ENCODE measurements at regions not wholly inside any gene's neighbourhood (a gene's known extent, or its start where the extent isn't known, plus 50 kb on each side); places are given as distances from the start of the nearest gene placed in this dataset.

DNA sequence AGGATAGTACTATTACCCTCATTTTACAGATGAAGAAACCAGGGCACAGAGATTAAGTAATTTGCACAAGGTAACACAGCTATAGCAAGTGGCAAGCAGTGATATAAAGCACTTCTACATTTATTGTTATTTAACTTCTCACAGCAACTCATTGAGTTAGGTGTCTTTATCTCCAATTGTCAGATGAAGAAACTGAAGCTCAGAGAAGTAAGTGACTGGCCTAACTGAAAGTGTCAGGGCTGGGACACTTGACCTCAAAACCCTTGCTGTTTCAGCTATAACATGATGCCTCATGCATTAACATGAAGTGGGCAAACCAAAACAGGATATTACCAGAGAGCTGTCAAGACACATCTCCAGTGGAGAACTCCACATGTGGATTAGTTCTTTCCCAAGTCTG, 65.8 kb upstream of the LEKR1 start:
- Mint-ChIP-seq H3K9me3 (no peaks in the 10 kb centered on the region), H3K36me3 (no peaks in the 10 kb centered on the region), H3K27ac (no peak overlapping the region), H3K4me1 (no peaks in the 10 kb centered on the region), H3K4me3 (no peak overlapping the region), H3K27me3 (peaks cover 7% of the 10 kb centered on the region)
- Histone ChIP-seq H3K9me3 (ENCODE audit: control insufficient read depth in 2 of 2, low read length in 2 of 2) (no peaks in the 10 kb centered on the region), H3K4me1 (ENCODE audit: control insufficient read depth, insufficient read depth, low read length, poor library complexity, severe bottlenecking) (no peaks in the 10 kb centered on the region), H3K27me3 (ENCODE audit: control insufficient read depth, insufficient read depth, low read length) (peaks cover 3% of the 10 kb centered on the region), H3K27ac (ENCODE audit: insufficient read depth, low read length, poor library complexity, severe bottlenecking) (no peak overlapping the region), H3K4me3 (ENCODE audit: low read depth, low read length) (no peak overlapping the region), H3K36me3 (ENCODE audit: control insufficient read depth, insufficient read depth, low read length) (no peaks in the 10 kb centered on the region)
- ATAC-seq (ENCODE audit: low read depth in 2 of 2) (no peak), DNase-seq (peak in 1 of 3 donors; percentile 40)

DNA sequence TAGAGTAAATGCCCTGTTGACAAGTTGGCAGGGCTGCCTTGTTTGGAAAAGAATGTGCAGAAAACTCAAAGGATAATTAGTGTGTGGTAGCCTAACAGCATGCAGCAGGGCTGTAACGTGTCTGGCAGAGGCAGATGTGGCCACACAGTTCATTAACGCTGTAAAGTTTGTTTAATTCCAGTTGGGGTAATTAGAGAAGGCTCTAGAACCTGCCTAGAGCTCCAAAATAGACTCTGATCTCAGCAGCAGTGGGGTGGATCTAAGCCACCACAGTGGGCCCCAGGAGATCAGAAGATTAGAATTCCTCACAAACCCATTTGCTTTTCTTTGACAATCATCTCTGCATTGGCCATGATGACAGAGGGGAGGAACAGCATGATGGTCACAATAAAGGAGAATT, 65.1 kb upstream of the LEKR1 start:
- DNase-seq = no peak
- H3K9me3 ChIP-seq (ENCODE audit: control insufficient read depth in 2 of 2, low read length in 2 of 2) = no peaks in the 10 kb centered on the region
- Mint-ChIP-seq H3K4me3 (no peak overlapping the region), H3K27me3 (peaks cover 7% of the 10 kb centered on the region), H3K36me3 (no peaks in the 10 kb centered on the region), H3K27ac (no peak overlapping the region), H3K9me3 (no peaks in the 10 kb centered on the region), H3K4me1 (no peaks in the 10 kb centered on the region)
- H3K27ac ChIP-seq (ENCODE audit: insufficient read depth, low read length, poor library complexity, severe bottlenecking) = no peak overlapping the region
- H3K36me3 ChIP-seq (ENCODE audit: control insufficient read depth, insufficient read depth, low read length) = no peaks in the 10 kb centered on the region
- H3K4me1 ChIP-seq (ENCODE audit: control insufficient read depth, insufficient read depth, low read length, poor library complexity, severe bottlenecking) = no peaks in the 10 kb centered on the region
- peaks cover 2% of the 10 kb centered on the region for H3K27me3 ChIP-seq (ENCODE audit: control insufficient read depth, insufficient read depth, low read length)
- no peak overlapping the region for H3K4me3 ChIP-seq (ENCODE audit: low read depth, low read length)
- no peak for ATAC-seq (ENCODE audit: low read depth in 2 of 2)

DNA sequence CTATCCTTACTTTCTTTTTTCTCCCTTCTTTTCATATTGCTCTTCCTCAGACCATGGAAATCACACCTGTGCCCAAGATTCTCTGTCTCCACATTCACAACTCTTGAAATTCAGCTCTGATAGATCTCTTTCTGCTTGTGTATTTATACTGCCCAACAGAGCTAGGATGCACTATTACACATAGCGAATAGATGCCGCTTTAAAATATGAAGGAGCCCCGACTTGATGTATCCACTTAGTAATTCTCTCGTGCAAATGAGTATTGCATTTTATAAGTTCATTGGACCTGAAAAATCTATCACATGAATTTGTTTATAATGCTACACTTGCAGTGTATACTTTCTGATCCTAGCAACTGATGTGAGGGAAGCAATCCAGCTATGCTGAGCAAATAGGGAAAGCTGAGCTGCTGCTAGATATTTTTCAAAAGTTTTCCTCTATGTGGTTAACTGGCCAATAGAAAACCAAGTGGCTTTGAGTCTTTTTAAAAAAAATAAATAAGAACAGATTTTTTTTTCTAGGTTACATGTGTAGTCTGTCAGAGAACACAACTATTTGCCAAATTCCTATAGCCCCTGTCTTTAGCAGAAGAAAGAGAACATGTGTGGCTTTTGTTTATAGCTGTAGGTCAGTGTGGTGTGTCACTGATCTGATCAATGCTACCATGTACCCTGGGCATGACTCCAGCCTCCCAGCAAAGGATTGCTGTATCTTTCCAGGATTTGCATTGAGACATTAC, 64.3 kb upstream of the LEKR1 start:
- no peaks in the 10 kb centered on the region for H3K27me3 ChIP-seq (ENCODE audit: control insufficient read depth, insufficient read depth, low read length)
- ATAC-seq (ENCODE audit: low read depth in 2 of 2) (no peak), DNase-seq (no peak)
- H3K9me3 ChIP-seq (ENCODE audit: control insufficient read depth in 2 of 2, low read length in 2 of 2) = no peaks in the 10 kb centered on the region
- no peak overlapping the region for H3K4me3 Mint-ChIP-seq
- no peak overlapping the region for H3K27ac Mint-ChIP-seq
- H3K4me3 ChIP-seq (ENCODE audit: low read depth, low read length) = no peak overlapping the region
- H3K36me3 Mint-ChIP-seq = no peaks in the 10 kb centered on the region
- H3K27ac ChIP-seq (ENCODE audit: insufficient read depth, low read length, poor library complexity, severe bottlenecking) = no peak overlapping the region
- no peaks in the 10 kb centered on the region for H3K4me1 Mint-ChIP-seq
- no peaks in the 10 kb centered on the region for H3K36me3 ChIP-seq (ENCODE audit: control insufficient read depth, insufficient read depth, low read length)
- H3K9me3 Mint-ChIP-seq = no peaks in the 10 kb centered on the region
- H3K27me3 Mint-ChIP-seq = no peaks in the 10 kb centered on the region
- no peaks in the 10 kb centered on the region for H3K4me1 ChIP-seq (ENCODE audit: control insufficient read depth, insufficient read depth, low read length, poor library complexity, severe bottlenecking)

DNA sequence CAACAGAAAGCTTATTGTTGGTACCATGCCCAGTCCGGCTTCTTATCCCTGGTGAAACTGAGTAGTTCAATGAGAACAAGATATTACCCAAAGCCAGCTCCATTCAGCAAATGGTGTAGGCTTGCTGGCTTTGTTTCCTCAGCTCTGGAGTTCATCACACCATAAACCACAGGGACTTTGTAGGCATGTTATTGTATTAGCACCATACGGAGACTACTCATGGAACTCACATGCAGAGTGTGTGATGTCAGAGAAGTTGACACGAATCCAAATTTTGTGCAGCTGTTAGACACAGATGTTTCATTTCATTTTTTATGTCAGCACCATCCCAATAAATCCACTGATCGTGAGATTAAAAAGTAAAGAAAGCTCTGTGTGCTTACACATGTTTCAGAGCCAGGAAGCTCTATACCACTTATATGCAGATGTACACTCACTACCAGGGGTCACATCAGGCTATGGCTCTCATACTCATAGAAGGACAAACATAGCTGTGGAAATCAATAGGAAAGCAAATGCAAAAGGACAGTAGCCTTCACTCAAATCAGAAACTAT, 63.4 kb upstream of the LEKR1 start:
- Mint-ChIP-seq H3K9me3 (no peaks in the 10 kb centered on the region), H3K27ac (no peak overlapping the region), H3K27me3 (no peaks in the 10 kb centered on the region), H3K4me3 (no peak overlapping the region), H3K36me3 (no peaks in the 10 kb centered on the region), H3K4me1 (no peaks in the 10 kb centered on the region)
- ATAC-seq (ENCODE audit: low read depth in 2 of 2) = no peak
- Histone ChIP-seq H3K36me3 (ENCODE audit: control insufficient read depth, insufficient read depth, low read length) (no peaks in the 10 kb centered on the region), H3K4me1 (ENCODE audit: control insufficient read depth, insufficient read depth, low read length, poor library complexity, severe bottlenecking) (no peaks in the 10 kb centered on the region), H3K27ac (ENCODE audit: insufficient read depth, low read length, poor library complexity, severe bottlenecking) (no peak overlapping the region), H3K4me3 (ENCODE audit: low read depth, low read length) (no peak overlapping the region), H3K9me3 (ENCODE audit: control insufficient read depth in 2 of 2, low read length in 2 of 2) (no peaks in the 10 kb centered on the region), H3K27me3 (ENCODE audit: control insufficient read depth, insufficient read depth, low read length) (no peaks in the 10 kb centered on the region)
- DNase-seq = no peak

DNA sequence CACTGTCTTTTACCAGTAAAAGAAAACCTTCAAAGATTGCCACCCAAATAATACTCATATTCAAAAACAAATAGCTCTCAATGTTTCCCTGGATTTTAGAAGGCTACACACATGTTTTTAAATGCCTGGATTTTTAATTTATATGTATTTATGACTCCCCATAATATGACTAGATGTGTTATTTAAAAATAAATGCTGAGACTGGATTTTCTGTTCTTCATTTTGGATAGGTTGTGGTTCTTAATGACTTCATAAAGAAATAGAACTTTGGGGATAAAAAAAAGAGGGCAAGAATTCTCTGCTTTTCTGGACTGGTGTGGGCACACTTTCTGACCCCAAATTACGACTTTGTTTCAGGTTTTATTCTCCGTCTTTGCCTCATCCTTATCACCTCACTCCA, 62.8 kb upstream of the LEKR1 start:
- Histone ChIP-seq H3K4me3 (ENCODE audit: low read depth, low read length) (no peak overlapping the region), H3K27me3 (ENCODE audit: control insufficient read depth, insufficient read depth, low read length) (no peaks in the 10 kb centered on the region), H3K9me3 (ENCODE audit: control insufficient read depth in 2 of 2, low read length in 2 of 2) (no peaks in the 10 kb centered on the region), H3K36me3 (ENCODE audit: control insufficient read depth, insufficient read depth, low read length) (no peaks in the 10 kb centered on the region), H3K4me1 (ENCODE audit: control insufficient read depth, insufficient read depth, low read length, poor library complexity, severe bottlenecking) (no peaks in the 10 kb centered on the region), H3K27ac (ENCODE audit: insufficient read depth, low read length, poor library complexity, severe bottlenecking) (no peak overlapping the region)
- H3K9me3 Mint-ChIP-seq = no peaks in the 10 kb centered on the region
- no peak overlapping the region for H3K4me3 Mint-ChIP-seq
- H3K4me1 Mint-ChIP-seq = no peaks in the 10 kb centered on the region
- no peaks in the 10 kb centered on the region for H3K36me3 Mint-ChIP-seq
- DNase-seq = no peak
- H3K27ac Mint-ChIP-seq = no peak overlapping the region
- ATAC-seq (ENCODE audit: low read depth in 2 of 2) = no peak
- H3K27me3 Mint-ChIP-seq = no peaks in the 10 kb centered on the region

DNA sequence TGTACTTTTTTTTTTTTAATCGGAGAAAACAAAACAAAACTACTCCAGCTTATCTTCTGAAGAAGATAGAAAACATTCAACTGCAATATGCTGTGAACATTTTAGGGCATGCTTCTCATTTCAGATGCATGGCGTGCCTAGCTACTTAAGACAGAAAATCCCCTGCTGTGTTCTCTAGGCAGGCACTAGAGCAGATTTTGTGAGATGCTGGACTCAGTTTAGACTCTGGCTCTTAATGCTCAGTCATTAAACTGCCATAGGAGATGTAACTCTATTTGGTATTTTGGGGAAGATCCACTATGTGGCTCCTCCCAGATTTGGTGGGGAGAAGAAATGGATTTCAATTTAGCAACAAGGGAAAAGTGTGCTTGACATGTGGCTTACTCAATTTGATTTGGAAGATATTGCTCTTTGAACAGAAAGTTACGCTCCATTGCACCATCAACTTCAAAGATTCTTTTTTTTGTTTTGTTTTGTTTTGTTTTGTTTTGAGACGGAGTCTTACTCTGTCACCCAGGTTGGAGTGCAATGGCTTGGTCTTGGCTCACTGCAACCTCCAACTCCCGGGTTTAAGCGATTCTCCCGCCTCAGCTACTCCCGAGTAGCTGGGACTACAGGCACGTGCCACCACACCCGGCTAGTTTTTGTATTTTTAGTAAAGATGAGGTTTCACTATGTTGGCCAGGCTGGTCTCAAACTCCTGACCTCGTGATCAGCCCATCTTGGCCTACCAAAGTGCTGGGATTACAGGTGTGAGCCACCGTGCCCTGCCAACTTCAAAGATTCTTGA, 62.0 kb upstream of the LEKR1 start:
- Mint-ChIP-seq H3K27me3 (no peaks in the 10 kb centered on the region), H3K36me3 (no peaks in the 10 kb centered on the region), H3K27ac (no peak overlapping the region), H3K9me3 (no peaks in the 10 kb centered on the region), H3K4me1 (no peaks in the 10 kb centered on the region), H3K4me3 (no peak overlapping the region)
- Histone ChIP-seq H3K4me1 (ENCODE audit: control insufficient read depth, insufficient read depth, low read length, poor library complexity, severe bottlenecking) (no peaks in the 10 kb centered on the region), H3K27me3 (ENCODE audit: control insufficient read depth, insufficient read depth, low read length) (no peaks in the 10 kb centered on the region), H3K36me3 (ENCODE audit: control insufficient read depth, insufficient read depth, low read length) (no peaks in the 10 kb centered on the region), H3K27ac (ENCODE audit: insufficient read depth, low read length, poor library complexity, severe bottlenecking) (no peak overlapping the region), H3K4me3 (ENCODE audit: low read depth, low read length) (no peak overlapping the region), H3K9me3 (ENCODE audit: control insufficient read depth in 2 of 2, low read length in 2 of 2) (no peaks in the 10 kb centered on the region)
- DNase-seq = no peak
- no peak for ATAC-seq (ENCODE audit: low read depth in 2 of 2)

DNA sequence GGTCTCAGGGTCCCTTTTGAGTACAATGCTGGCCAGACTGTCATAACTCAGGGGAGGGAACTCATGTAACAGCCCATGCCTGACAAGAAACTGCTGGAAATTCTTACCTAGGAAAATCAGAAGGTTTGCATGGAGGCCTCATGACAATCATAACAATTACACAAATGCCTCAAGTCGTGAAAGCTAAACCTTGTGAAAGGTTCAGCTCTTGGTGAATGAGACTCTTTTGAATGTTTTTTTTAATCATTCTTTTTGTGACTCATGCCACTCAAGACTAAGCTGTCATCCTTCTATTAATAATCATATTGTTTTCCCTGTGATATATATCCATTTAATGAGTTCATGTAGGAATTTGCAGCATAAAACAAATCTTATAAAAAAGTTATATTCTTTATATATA, 61.4 kb upstream of the LEKR1 start:
- no peak overlapping the region for H3K4me3 Mint-ChIP-seq
- Histone ChIP-seq H3K4me1 (ENCODE audit: control insufficient read depth, insufficient read depth, low read length, poor library complexity, severe bottlenecking) (no peaks in the 10 kb centered on the region), H3K36me3 (ENCODE audit: control insufficient read depth, insufficient read depth, low read length) (no peaks in the 10 kb centered on the region), H3K4me3 (ENCODE audit: low read depth, low read length) (no peak overlapping the region), H3K27ac (ENCODE audit: insufficient read depth, low read length, poor library complexity, severe bottlenecking) (no peak overlapping the region), H3K9me3 (ENCODE audit: control insufficient read depth in 2 of 2, low read length in 2 of 2) (no peaks in the 10 kb centered on the region), H3K27me3 (ENCODE audit: control insufficient read depth, insufficient read depth, low read length) (no peaks in the 10 kb centered on the region)
- no peaks in the 10 kb centered on the region for H3K4me1 Mint-ChIP-seq
- H3K27ac Mint-ChIP-seq = no peak overlapping the region
- DNase-seq (no peak), ATAC-seq (ENCODE audit: low read depth in 2 of 2) (no peak)
- no peaks in the 10 kb centered on the region for H3K9me3 Mint-ChIP-seq
- H3K27me3 Mint-ChIP-seq = no peaks in the 10 kb centered on the region
- H3K36me3 Mint-ChIP-seq = no peaks in the 10 kb centered on the region

DNA sequence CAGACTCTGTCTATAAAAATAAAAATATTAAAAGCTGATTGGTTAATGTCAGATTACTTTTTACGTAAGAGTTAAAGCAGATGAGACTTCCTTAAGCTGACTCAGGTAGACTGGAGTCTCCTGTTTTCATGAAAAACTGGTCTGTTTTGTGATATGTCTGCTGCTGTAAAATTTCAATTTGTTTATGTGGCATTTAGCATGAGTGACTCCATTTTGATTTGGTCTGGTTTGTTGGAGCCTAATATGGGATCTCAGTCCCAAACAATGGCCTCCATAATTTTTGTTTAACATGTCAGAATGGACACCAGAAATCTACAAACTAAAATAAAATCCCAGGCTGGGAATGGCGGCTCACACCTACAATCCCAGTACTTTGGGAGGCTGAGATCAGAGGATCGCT, 57.8 kb upstream of the LEKR1 start:
- DNase-seq = no peak
- H3K4me3 Mint-ChIP-seq = no peak overlapping the region
- no peaks in the 10 kb centered on the region for H3K9me3 Mint-ChIP-seq
- H3K4me1 Mint-ChIP-seq = peaks cover 0 to 9% (median 2%) of the 10 kb centered on the region in 4 donors
- no peak for ATAC-seq (ENCODE audit: low read depth in 2 of 2)
- Histone ChIP-seq H3K4me1 (ENCODE audit: control insufficient read depth, insufficient read depth, low read length, poor library complexity, severe bottlenecking) (no peaks in the 10 kb centered on the region), H3K27me3 (ENCODE audit: control insufficient read depth, insufficient read depth, low read length) (no peaks in the 10 kb centered on the region), H3K27ac (ENCODE audit: insufficient read depth, low read length, poor library complexity, severe bottlenecking) (no peak overlapping the region), H3K36me3 (ENCODE audit: control insufficient read depth, insufficient read depth, low read length) (no peaks in the 10 kb centered on the region), H3K9me3 (ENCODE audit: control insufficient read depth in 2 of 2, low read length in 2 of 2) (no peaks in the 10 kb centered on the region), H3K4me3 (ENCODE audit: low read depth, low read length) (no peak overlapping the region)
- H3K27me3 Mint-ChIP-seq = no peaks in the 10 kb centered on the region
- no peak overlapping the region for H3K27ac Mint-ChIP-seq
- peaks cover 4% of the 10 kb centered on the region for H3K36me3 Mint-ChIP-seq

Measured in CD4-positive, CD25-positive, alpha-beta regulatory T cell (primary cell).